ENCODE measurements at regions not wholly inside any gene's neighbourhood (a gene's known extent, or its start where the extent isn't known, plus 50 kb on each side); places are given as distances from the start of the nearest gene placed in this dataset.
"Not testable (repeated sequence)": the region's sequence is repeated elsewhere in the genome, so short reads cannot be mapped to it uniquely, and the experiment has no call there.

DNA sequence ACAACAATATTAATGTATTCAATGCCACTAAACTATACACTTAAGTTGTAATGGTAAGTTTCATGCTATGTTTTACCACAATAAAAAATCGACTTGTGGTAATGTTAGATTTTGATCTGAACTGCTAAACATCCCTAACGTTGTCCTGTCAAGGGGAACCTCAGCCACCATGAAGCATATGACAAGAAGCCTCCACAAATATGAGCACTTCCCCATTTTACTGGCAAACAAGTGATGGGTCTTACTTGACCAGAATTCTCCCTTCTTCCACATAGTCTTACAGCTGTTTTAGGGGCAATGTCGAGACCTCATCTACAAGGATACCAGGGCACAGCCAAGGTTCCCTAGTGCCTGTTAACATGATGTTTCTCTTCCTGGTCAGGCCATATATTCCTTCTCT lies 124.2 kb upstream of the ABI3BP start:
- H3K36me3 Mint-ChIP-seq (ENCODE audit: insufficient read depth), result no peaks in the 10 kb centered on the region
- TF ChIP-seq, protein P1, sequence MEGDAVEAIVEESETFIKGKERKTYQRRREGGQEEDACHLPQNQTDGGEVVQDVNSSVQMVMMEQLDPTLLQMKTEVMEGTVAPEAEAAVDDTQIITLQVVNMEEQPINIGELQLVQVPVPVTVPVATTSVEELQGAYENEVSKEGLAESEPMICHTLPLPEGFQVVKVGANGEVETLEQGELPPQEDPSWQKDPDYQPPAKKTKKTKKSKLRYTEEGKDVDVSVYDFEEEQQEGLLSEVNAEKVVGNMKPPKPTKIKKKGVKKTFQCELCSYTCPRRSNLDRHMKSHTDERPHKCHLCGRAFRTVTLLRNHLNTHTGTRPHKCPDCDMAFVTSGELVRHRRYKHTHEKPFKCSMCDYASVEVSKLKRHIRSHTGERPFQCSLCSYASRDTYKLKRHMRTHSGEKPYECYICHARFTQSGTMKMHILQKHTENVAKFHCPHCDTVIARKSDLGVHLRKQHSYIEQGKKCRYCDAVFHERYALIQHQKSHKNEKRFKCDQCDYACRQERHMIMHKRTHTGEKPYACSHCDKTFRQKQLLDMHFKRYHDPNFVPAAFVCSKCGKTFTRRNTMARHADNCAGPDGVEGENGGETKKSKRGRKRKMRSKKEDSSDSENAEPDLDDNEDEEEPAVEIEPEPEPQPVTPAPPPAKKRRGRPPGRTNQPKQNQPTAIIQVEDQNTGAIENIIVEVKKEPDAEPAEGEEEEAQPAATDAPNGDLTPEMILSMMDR (IDR thresholded peaks at IDR 0.05; ENCODE audit: unreplicated experiment), result no peak
- no peak for DNase-seq (ENCODE audit: low spot score, unreplicated experiment)
- H3K4me1 Mint-ChIP-seq (ENCODE audit: low read depth), result no peaks in the 10 kb centered on the region
- no peaks in the 10 kb centered on the region for H3K27me3 Mint-ChIP-seq
- H3K9me3 Mint-ChIP-seq (ENCODE audit: low read depth), result peaks cover 3% of the 10 kb centered on the region
- H3K27ac Mint-ChIP-seq, result no peak overlapping the region
- no peak overlapping the region for H3K4me3 Mint-ChIP-seq (ENCODE audit: low read depth)

DNA sequence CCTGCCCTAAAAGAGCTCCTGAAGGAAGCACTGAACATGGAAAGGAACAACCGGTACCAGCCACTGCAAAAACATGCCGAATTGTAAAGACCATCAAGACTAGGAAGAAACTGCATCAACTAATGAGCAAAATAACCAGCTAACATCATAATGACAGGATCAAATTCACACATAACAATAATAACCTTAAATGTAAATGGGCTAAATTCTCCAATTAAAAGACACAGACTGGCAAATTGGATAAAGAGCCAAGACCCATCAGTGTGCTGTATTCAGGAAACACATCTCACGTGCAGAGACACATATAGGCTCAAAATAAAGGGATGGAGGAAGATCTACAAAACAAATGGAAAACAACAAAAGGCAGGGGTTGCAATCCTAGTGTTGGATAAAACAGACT lies 117.1 kb upstream of the ABI3BP start:
- H3K27me3 Mint-ChIP-seq; H3K4me1 Mint-ChIP-seq (ENCODE audit: low read depth); H3K27ac Mint-ChIP-seq; H3K4me3 Mint-ChIP-seq (ENCODE audit: low read depth); H3K36me3 Mint-ChIP-seq (ENCODE audit: insufficient read depth); DNase-seq (ENCODE audit: low spot score, unreplicated experiment): not testable (repeated sequence)
- H3K9me3 Mint-ChIP-seq (ENCODE audit: low read depth), result peaks cover 13% of the 10 kb centered on the region

- peaks cover 3% of the 10 kb centered on the region for H3K9me3 Mint-ChIP-seq (ENCODE audit: low read depth)
- H3K36me3 Mint-ChIP-seq (ENCODE audit: insufficient read depth), result no peaks in the 10 kb centered on the region
- TF ChIP-seq, protein P1 (IDR thresholded peaks at IDR 0.05; ENCODE audit: unreplicated experiment), result no peak
- no peak overlapping the region for H3K4me3 Mint-ChIP-seq (ENCODE audit: low read depth)
- no peaks in the 10 kb centered on the region for H3K4me1 Mint-ChIP-seq (ENCODE audit: low read depth)
- DNase-seq (ENCODE audit: low spot score, unreplicated experiment), result no peak
- H3K27ac Mint-ChIP-seq, result no peak overlapping the region
- no peaks in the 10 kb centered on the region for H3K27me3 Mint-ChIP-seq
These were observed 111.1 kb upstream of the ABI3BP start for GRCh38 chr3:101104321-101104720.

- peaks cover 3% of the 10 kb centered on the region for H3K27me3 Mint-ChIP-seq
- DNase-seq (ENCODE audit: low spot score, unreplicated experiment), result no peak
- peaks cover 2% of the 10 kb centered on the region for H3K9me3 Mint-ChIP-seq (ENCODE audit: low read depth)
- H3K4me3 Mint-ChIP-seq (ENCODE audit: low read depth), result no peak overlapping the region
- no peaks in the 10 kb centered on the region for H3K36me3 Mint-ChIP-seq (ENCODE audit: insufficient read depth)
- TF ChIP-seq, protein P1 (IDR thresholded peaks at IDR 0.05; ENCODE audit: unreplicated experiment), result no peak
- H3K27ac Mint-ChIP-seq, result no peak overlapping the region
- no peaks in the 10 kb centered on the region for H3K4me1 Mint-ChIP-seq (ENCODE audit: low read depth)
These were observed 109.6 kb upstream of the ABI3BP start for GRCh38 chr3:101102678-101103296.

GRCh38 chr3:101100361-101101009 lies 107.3 kb upstream of the ABI3BP start:
- Mint-ChIP-seq H3K9me3 (ENCODE audit: low read depth) (no peaks in the 10 kb centered on the region), H3K4me1 (ENCODE audit: low read depth) (peaks cover under 1% of the 10 kb centered on the region), H3K27me3 (peaks cover 3% of the 10 kb centered on the region), H3K27ac (no peak overlapping the region), H3K36me3 (ENCODE audit: insufficient read depth) (no peaks in the 10 kb centered on the region), H3K4me3 (ENCODE audit: low read depth) (no peak overlapping the region)
- no peak for DNase-seq (ENCODE audit: low spot score, unreplicated experiment)
- TF ChIP-seq, protein P1 (IDR thresholded peaks at IDR 0.05; ENCODE audit: unreplicated experiment), result no peak

DNA sequence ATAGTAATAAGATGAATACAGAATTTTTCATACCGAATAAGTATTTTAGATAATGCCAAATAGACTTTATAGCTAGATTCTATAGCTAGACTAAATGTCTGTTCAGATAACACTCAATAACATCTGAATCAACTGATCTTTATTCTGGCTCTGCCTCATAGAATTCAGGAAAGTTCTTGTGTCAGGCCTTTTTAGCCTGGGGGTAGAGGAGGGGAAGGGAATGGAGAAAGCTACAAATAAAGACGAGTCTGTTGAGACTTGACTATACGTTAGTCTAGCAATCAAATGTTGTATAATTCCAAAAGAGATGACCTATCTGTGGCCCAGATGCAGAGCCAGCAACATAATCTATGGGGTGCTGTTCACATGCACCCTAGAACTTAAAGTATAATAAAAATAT lies 106.6 kb upstream of the ABI3BP start:
- no peak overlapping the region for H3K4me3 Mint-ChIP-seq (ENCODE audit: low read depth)
- DNase-seq (ENCODE audit: low spot score, unreplicated experiment), result no peak
- H3K27ac Mint-ChIP-seq, result no peak overlapping the region
- H3K27me3 Mint-ChIP-seq, result peaks cover 3% of the 10 kb centered on the region
- peaks cover 2% of the 10 kb centered on the region for H3K4me1 Mint-ChIP-seq (ENCODE audit: low read depth)
- H3K36me3 Mint-ChIP-seq (ENCODE audit: insufficient read depth), result no peaks in the 10 kb centered on the region
- TF ChIP-seq, protein P1 (IDR thresholded peaks at IDR 0.05; ENCODE audit: unreplicated experiment), result no peak
- no peaks in the 10 kb centered on the region for H3K9me3 Mint-ChIP-seq (ENCODE audit: low read depth)

All from progenitor cell of endocrine pancreas (in vitro differentiated cells).